Activated T-cell treated with anti-CD3 and anti-CD28 coated beads for 24 hours (primary cell): ENCODE measurements at regions not wholly inside any gene's neighbourhood (a gene's known extent, or its start where the extent isn't known, plus 50 kb on each side); places are given as distances from the start of the nearest gene placed in this dataset.

Experiments used
- DNase-seq: peaks from one replicate; pipeline ENCODE4 v3.0.0-alpha.2; 2020; ENCODE audit warnings: low read depth

- no peak for DNase-seq
These were observed 1978.3 kb upstream of the PIK3C3 start for GRCh38 chr18:39976771-39977170.

- no peak for DNase-seq
These were observed 1982.5 kb upstream of the PIK3C3 start for GRCh38 chr18:39972521-39972920.

- DNase-seq: no peak
These were observed 1985.1 kb upstream of the PIK3C3 start for GRCh38 chr18:39969803-39970494.

GRCh38 chr18:39966275-39966674 lies 1988.8 kb upstream of the PIK3C3 start:
- DNase-seq: no peak

GRCh38 chr18:39962546-39962945 lies 1992.5 kb upstream of the PIK3C3 start:
- no peak for DNase-seq

GRCh38 chr18:39960550-39960949 lies 1994.5 kb upstream of the PIK3C3 start:
- no peak for DNase-seq

GRCh38 chr18:39959839-39960238 lies 1995.2 kb upstream of the PIK3C3 start:
- DNase-seq: no peak

GRCh38 chr18:39958876-39959275 lies 1996.2 kb upstream of the PIK3C3 start:
- no peak for DNase-seq

GRCh38 chr18:39952816-39953215 lies 2002.2 kb upstream of the PIK3C3 start:
- DNase-seq: no peak

GRCh38 chr18:39951142-39951720 lies 2003.8 kb upstream of the PIK3C3 start:
- DNase-seq: no peak

- no peak for DNase-seq
These were observed 2008.4 kb upstream of the PIK3C3 start for GRCh38 chr18:39946623-39947061.

- no peak for DNase-seq
These were observed 2010.0 kb upstream of the PIK3C3 start for GRCh38 chr18:39945076-39945475.

- no peak for DNase-seq
These were observed 2012.3 kb upstream of the PIK3C3 start for GRCh38 chr18:39942702-39943101.

- DNase-seq: no peak
These were observed 2016.1 kb upstream of the PIK3C3 start for GRCh38 chr18:39938676-39939608.

GRCh38 chr18:39935598-39935997 lies 2019.4 kb upstream of the PIK3C3 start:
- DNase-seq: no peak

GRCh38 chr18:39918847-39919246 lies 2036.2 kb upstream of the PIK3C3 start:
- DNase-seq: no peak

GRCh38 chr18:39913672-39914366 lies 2041.2 kb upstream of the PIK3C3 start:
- no peak for DNase-seq

- DNase-seq: no peak
These were observed 2043.3 kb upstream of the PIK3C3 start for GRCh38 chr18:39911716-39912115.

GRCh38 chr18:39909706-39910105 lies 2045.3 kb upstream of the PIK3C3 start:
- DNase-seq: no peak

GRCh38 chr18:39886136-39886535 lies 2068.9 kb upstream of the PIK3C3 start:
- DNase-seq: no peak

GRCh38 chr18:39872651-39873050 lies 2082.4 kb upstream of the PIK3C3 start:
- no peak for DNase-seq

- no peak for DNase-seq
These were observed 2083.1 kb upstream of the PIK3C3 start for GRCh38 chr18:39871961-39872360.
